IPS-15b (cell line): ENCODE measurements at regions not wholly inside any gene's neighbourhood (a gene's known extent, or its start where the extent isn't known, plus 50 kb on each side); places are given as distances from the start of the nearest gene placed in this dataset.

ENCODE experiments used
- H3K27me3 ChIP-seq: one replicate; pipeline ENCODE4 v1.6.1; 2013; ENCODE audit warnings: low read length; ENCODE audit not compliant: control insufficient read depth, insufficient read depth
- H3K36me3 ChIP-seq: one replicate; pipeline ENCODE4 v1.6.1; 2013; ENCODE audit warnings: low read length; ENCODE audit not compliant: control insufficient read depth, insufficient read depth
- H3K4me1 ChIP-seq: one replicate; pipeline ENCODE4 v1.6.1; 2013; ENCODE audit warnings: mild to moderate bottlenecking, low read length; ENCODE audit not compliant: control insufficient read depth, insufficient read depth
- H3K4me3 ChIP-seq: one replicate; pipeline ENCODE4 v1.5.1; 2013; ENCODE audit warnings: low read depth, low read length
- H3K9ac ChIP-seq: one replicate; pipeline ENCODE4 v1.6.1; 2013; ENCODE audit warnings: low read depth, mild to moderate bottlenecking, low read length
- H3K9me3 ChIP-seq: one replicate; pipeline ENCODE4 v1.6.1; 2013; ENCODE audit warnings: mild to moderate bottlenecking, low read length; ENCODE audit not compliant: control insufficient read depth, insufficient read depth

GRCh38 chr11:112790286-112790685, 170.9 kb upstream of the NCAM1 start:
- Histone ChIP-seq H3K9me3 (no peaks in the 10 kb centered on the region), H3K4me1 (no peaks in the 10 kb centered on the region), H3K27me3 (no peaks in the 10 kb centered on the region), H3K4me3 (no peak overlapping the region), H3K36me3 (no peaks in the 10 kb centered on the region), H3K9ac (no peak overlapping the region)

- no peak overlapping the region for H3K4me3 ChIP-seq
- H3K27me3 ChIP-seq = no peaks in the 10 kb centered on the region
- peaks cover 4% of the 10 kb centered on the region for H3K4me1 ChIP-seq
- H3K36me3 ChIP-seq = no peaks in the 10 kb centered on the region
- no peaks in the 10 kb centered on the region for H3K9me3 ChIP-seq
- no peak overlapping the region for H3K9ac ChIP-seq
Observed at GRCh38 chr11:112792070-112792469, 169.2 kb upstream of the NCAM1 start.

- no peaks in the 10 kb centered on the region for H3K27me3 ChIP-seq
- no peak overlapping the region for H3K4me3 ChIP-seq
- H3K4me1 ChIP-seq = peaks cover 11% of the 10 kb centered on the region
- H3K9me3 ChIP-seq = no peaks in the 10 kb centered on the region
- no peak overlapping the region for H3K9ac ChIP-seq
- no peaks in the 10 kb centered on the region for H3K36me3 ChIP-seq
Observed at GRCh38 chr11:112793416-112793815, 167.8 kb upstream of the NCAM1 start.

DNA sequence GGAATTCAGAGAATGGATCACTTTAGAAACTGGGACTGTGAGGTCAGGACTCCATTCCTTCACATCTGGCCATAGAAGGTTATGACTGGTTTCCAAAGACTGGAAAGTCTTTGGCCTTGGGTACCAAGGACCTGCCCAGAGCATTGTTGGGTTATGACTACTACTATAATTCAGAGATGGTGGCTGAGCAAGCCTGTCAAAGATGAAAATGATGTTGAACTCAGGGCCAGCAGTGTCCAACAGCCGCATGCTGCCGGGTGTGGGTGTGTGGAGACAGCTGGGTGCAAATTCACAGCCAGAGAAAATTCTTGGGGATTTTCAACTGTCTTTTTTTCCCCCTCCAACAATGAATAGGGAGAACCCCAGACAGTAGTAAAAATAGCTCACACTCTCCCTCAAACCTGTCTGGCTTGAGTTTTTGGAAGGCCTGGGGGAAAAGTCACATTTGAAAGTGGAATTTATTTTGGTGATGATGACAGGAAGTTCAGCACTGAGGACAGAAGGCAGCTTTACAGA, 166.8 kb upstream of the NCAM1 start:
- H3K9ac ChIP-seq = no peak overlapping the region
- H3K27me3 ChIP-seq = no peaks in the 10 kb centered on the region
- H3K9me3 ChIP-seq = no peaks in the 10 kb centered on the region
- H3K36me3 ChIP-seq = no peaks in the 10 kb centered on the region
- peaks cover 11% of the 10 kb centered on the region for H3K4me1 ChIP-seq
- no peak overlapping the region for H3K4me3 ChIP-seq

DNA sequence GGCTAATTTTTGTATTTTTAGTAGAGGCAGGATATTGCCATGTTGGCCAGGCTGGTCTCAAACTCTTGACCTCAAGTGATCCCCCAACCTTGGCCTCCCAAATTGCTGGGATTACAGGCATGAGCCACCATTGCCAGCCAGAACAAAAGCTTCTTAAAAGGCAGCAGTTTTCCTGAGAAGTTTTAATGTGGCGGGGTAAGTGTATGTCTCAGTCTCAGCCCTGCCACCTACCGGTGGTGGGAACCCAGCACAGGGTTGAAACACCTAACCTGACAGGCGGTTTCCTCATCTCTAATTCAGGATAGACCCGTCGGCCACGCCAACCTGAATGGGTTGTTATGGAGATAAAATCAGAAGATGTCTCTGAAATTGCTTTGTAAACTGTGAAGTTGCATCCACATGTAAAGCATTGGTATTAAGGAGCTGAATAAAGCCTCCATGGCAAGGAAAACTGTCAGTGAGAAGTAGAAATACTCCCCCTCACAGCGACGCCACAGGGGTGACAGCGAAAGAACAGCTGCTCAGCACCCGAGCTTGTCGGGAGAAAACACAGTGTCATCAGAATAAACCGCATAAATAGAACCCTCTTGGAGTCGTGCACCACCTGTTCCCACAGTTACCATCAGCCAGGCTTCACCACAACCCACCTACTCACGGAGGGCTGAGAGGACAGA, 165.9 kb upstream of the NCAM1 start:
- Histone ChIP-seq H3K9ac (no peak overlapping the region), H3K27me3 (no peaks in the 10 kb centered on the region), H3K36me3 (no peaks in the 10 kb centered on the region), H3K4me1 (peaks cover 11% of the 10 kb centered on the region), H3K4me3 (no peak overlapping the region), H3K9me3 (no peaks in the 10 kb centered on the region)

DNA sequence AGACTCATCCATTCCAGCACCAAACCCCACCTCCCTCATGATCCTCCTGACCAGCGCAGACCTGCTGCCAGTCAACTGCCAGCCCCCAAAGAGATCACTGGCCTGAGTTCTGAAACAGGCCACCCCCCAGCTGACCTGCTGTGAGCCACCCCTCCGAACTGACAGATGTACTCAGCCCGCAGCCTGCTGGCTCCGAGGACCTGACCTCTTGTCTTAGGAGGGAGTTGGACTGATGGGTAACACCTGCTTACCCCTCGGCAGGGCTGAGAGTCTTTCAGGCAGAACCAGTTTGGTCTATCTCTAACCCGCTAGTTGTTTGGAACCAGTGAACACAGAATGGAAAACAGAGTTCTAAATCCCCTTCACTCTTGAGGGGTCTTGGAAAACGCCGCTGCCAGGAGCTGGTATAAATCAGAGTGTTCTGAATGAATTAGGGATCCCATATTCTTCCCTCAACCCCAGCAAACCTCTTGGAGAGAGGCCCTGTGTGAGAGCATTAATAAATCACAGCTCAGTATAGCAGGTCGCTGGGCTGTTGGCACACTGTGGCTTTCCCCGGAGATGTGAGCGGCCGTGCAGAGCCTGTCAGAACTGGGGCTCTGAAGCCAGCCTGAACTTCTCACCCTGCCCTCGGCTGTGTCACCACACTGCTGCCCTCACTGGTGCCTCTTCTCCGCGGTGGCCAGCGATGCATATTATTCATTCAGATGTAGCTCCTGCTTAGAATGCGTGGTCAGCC, 165.1 kb upstream of the NCAM1 start:
- H3K9ac ChIP-seq = no peak overlapping the region
- peaks cover 11% of the 10 kb centered on the region for H3K4me1 ChIP-seq
- H3K36me3 ChIP-seq = no peaks in the 10 kb centered on the region
- no peaks in the 10 kb centered on the region for H3K9me3 ChIP-seq
- H3K27me3 ChIP-seq = no peaks in the 10 kb centered on the region
- H3K4me3 ChIP-seq = no peak overlapping the region

- H3K9me3 ChIP-seq = no peaks in the 10 kb centered on the region
- H3K4me3 ChIP-seq = no peak overlapping the region
- H3K4me1 ChIP-seq = peaks cover 11% of the 10 kb centered on the region
- no peak overlapping the region for H3K9ac ChIP-seq
- no peaks in the 10 kb centered on the region for H3K36me3 ChIP-seq
- no peaks in the 10 kb centered on the region for H3K27me3 ChIP-seq
Observed at GRCh38 chr11:112797092-112797491, 164.1 kb upstream of the NCAM1 start.

DNA sequence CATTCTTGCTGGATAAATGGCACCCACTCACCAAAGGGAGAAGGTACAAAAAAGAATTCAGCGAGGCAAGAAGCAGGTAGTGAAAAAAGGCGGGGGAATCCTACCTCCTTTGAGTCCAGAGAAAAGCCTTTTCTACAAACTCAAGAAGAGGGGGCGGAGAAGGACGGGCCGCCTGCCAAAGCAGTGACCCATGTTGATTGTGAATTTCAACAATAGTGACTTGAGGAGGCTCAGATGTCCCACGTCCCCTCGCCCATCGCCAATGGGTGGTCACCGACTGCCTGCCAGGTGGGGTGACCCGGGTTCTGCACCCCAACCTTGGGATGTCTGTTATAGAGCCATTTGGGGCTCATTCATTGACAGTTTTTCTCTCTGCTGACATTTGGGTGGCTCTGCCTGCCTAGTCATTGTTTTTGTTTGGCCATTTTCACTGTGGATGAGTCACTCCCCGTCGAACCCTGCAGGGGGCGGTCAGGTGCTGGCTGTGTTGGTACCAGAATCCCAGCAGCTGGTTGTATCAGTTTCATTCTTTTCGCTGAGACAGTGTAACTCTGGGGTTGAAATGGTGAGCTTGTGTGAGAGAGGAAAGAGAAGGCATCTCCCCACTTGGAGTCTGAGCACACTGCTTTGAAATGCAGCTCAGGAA, 163.4 kb upstream of the NCAM1 start:
- no peaks in the 10 kb centered on the region for H3K9me3 ChIP-seq
- H3K36me3 ChIP-seq = no peaks in the 10 kb centered on the region
- H3K4me1 ChIP-seq = peaks cover 11% of the 10 kb centered on the region
- no peaks in the 10 kb centered on the region for H3K27me3 ChIP-seq
- no peak overlapping the region for H3K4me3 ChIP-seq
- no peak overlapping the region for H3K9ac ChIP-seq

- no peak overlapping the region for H3K9ac ChIP-seq
- peaks cover 11% of the 10 kb centered on the region for H3K4me1 ChIP-seq
- no peaks in the 10 kb centered on the region for H3K36me3 ChIP-seq
- H3K27me3 ChIP-seq = no peaks in the 10 kb centered on the region
- H3K4me3 ChIP-seq = no peak overlapping the region
- no peaks in the 10 kb centered on the region for H3K9me3 ChIP-seq
Observed at GRCh38 chr11:112801025-112801816, 160.0 kb upstream of the NCAM1 start.

- H3K4me3 ChIP-seq = no peak overlapping the region
- no peaks in the 10 kb centered on the region for H3K9me3 ChIP-seq
- no peaks in the 10 kb centered on the region for H3K27me3 ChIP-seq
- H3K9ac ChIP-seq = no peak overlapping the region
- no peaks in the 10 kb centered on the region for H3K36me3 ChIP-seq
- H3K4me1 ChIP-seq = peaks cover 14% of the 10 kb centered on the region
Observed at GRCh38 chr11:112801817-112802088, 159.5 kb upstream of the NCAM1 start.

GRCh38 chr11:112805658-112806057, 155.6 kb upstream of the NCAM1 start:
- H3K4me3 ChIP-seq = no peak overlapping the region
- H3K36me3 ChIP-seq = no peaks in the 10 kb centered on the region
- peaks cover 9% of the 10 kb centered on the region for H3K4me1 ChIP-seq
- no peaks in the 10 kb centered on the region for H3K9me3 ChIP-seq
- no peaks in the 10 kb centered on the region for H3K27me3 ChIP-seq
- no peak overlapping the region for H3K9ac ChIP-seq
